ENCODE measurements at regions not wholly inside any gene's neighbourhood (a gene's known extent, or its start where the extent isn't known, plus 50 kb on each side); places are given as distances from the start of the nearest gene placed in this dataset.

DNA sequence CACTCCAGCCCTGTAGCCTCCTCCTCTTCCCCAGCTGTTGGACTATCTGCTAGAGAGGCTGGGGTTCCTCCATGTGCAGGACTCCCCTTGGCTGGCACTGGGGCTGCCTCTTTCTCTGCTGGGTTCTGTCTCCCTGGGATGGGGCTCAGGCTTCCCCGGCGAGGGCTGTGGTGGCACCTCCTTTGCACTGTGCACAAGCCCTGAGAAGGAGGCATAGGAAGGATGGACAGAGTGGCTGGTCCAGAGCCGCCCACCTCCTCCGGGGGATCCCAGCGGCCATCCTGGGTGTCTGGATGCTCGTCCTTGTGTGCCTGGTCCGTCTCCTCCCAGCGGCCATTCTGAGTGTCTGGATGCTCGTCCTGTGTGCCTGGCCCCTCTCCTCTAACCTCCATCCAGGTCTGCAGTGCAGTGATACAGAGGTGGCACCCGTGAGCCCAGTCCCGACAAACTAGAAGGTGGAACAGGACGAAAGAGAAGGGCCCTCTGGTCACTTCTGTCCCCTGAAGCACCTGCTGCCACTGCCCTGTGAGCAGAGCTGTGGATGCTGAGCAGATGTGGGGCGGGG, 633.7 kb downstream of the BRD1 start:
- H4K91ac ChIP-seq (ENCODE audit: low read depth, low read length, poor library complexity), result no peak overlapping the region
- H3K36me3 ChIP-seq (replicated peaks in 1 of 2; ENCODE audit: control insufficient read depth in 2 of 2, insufficient read depth in 2 of 2, low read length in 2 of 2), result no peaks in the 10 kb centered on the region
- peak overlapping the region in 1 of 2 donors; percentile 11 for H3K4me3 ChIP-seq (ENCODE audit: low read length in 2 of 2)
- H3K27ac ChIP-seq (replicated peaks; ENCODE audit: low read length), result no peak overlapping the region
- peak overlapping the region; percentile 34 for H2BK12ac ChIP-seq (ENCODE audit: low read length)
- H3K4ac ChIP-seq (ENCODE audit: low read length), result no peak overlapping the region
- no peak for DNase-seq (ENCODE audit: low spot score)
- peak overlapping the region; percentile 42 for H2AK5ac ChIP-seq (ENCODE audit: low read depth, low read length)
- H3K14ac ChIP-seq (ENCODE audit: low read length), result no peak overlapping the region
- no peak overlapping the region for H2BK15ac ChIP-seq (ENCODE audit: low read length)
- peaks cover 0 to 5% of the 10 kb centered on the region in 2 donors for H3K4me1 ChIP-seq (ENCODE audit: control insufficient read depth in 2 of 2, insufficient read depth in 1 of 2, low read depth in 1 of 2, low read length in 2 of 2)
- no peak overlapping the region for H2AFZ ChIP-seq (ENCODE audit: low read length)
- H3K4me2 ChIP-seq (ENCODE audit: insufficient read depth, low read length, poor library complexity, severe bottlenecking), result no peak overlapping the region
- H2BK5ac ChIP-seq (ENCODE audit: low read length), result peak overlapping the region; percentile 0
- H3K79me1 ChIP-seq (ENCODE audit: low read depth, low read length), result peaks cover 4% of the 10 kb centered on the region
- H3K9me3 ChIP-seq (replicated peaks in 1 of 2; ENCODE audit: control insufficient read depth in 2 of 2, insufficient read depth in 1 of 2, low read depth in 1 of 2, low read length in 2 of 2), result no peaks in the 10 kb centered on the region
- no CpG with 5 or more reads among the region's 13 CpGs for WGBS, 2 donors (ENCODE audit: extremely low coverage in 2 of 2, insufficient read length in 2 of 2, insufficient replicate concordance in 1 of 2)
- H2BK120ac ChIP-seq (ENCODE audit: low read depth, low read length), result no peak overlapping the region
- no peak overlapping the region for H4K8ac ChIP-seq (ENCODE audit: low read depth, low read length)
- no peak overlapping the region for H3K23ac ChIP-seq (ENCODE audit: low read depth, low read length, poor library complexity)
- H3K18ac ChIP-seq (ENCODE audit: low read length), result peak overlapping the region; percentile 77
- H3K9ac ChIP-seq (ENCODE audit: low read depth, low read length, poor library complexity), result no peak overlapping the region
- peaks cover 0 to 19% (median 0%) of the 10 kb centered on the region in 3 experiments for H3K27me3 ChIP-seq (ENCODE audit: control insufficient read depth in 3 of 3, insufficient read depth in 3 of 3, low read depth in 1 of 3, low read length in 3 of 3)

DNA sequence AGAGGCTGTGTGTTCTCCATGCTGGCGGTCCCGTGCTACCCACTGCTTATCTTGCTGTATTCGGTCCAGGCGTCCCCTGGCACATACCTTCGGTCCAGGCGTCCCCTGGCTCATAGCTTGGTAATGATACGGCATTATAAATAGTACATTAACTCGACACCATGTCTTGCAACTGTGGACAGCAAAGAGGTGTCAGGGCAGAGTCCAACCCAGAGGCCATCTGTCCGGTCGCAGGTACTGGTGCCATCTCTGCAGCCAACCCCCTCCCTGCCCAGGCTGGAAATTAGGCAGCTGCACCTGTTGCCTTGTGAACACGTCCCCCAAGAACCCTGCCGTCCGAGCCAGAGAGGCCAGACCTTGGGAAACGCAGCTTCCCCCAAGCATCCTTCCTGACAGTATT, 634.3 kb downstream of the BRD1 start:
- Histone ChIP-seq H2BK15ac (ENCODE audit: low read length) (no peak overlapping the region), H2BK5ac (ENCODE audit: low read length) (no peak overlapping the region), H3K4me2 (ENCODE audit: insufficient read depth, low read length, poor library complexity, severe bottlenecking) (no peak overlapping the region), H3K9ac (ENCODE audit: low read depth, low read length, poor library complexity) (no peak overlapping the region), H4K91ac (ENCODE audit: low read depth, low read length, poor library complexity) (no peak overlapping the region), H3K14ac (ENCODE audit: low read length) (peak overlapping the region; percentile 11), H3K9me3 (replicated peaks in 1 of 2; ENCODE audit: control insufficient read depth in 2 of 2, insufficient read depth in 1 of 2, low read depth in 1 of 2, low read length in 2 of 2) (no peaks in the 10 kb centered on the region), H3K4me3 (ENCODE audit: low read length in 2 of 2) (no peak overlapping the region), H2AK5ac (ENCODE audit: low read depth, low read length) (no peak overlapping the region), H3K36me3 (replicated peaks in 1 of 2; ENCODE audit: control insufficient read depth in 2 of 2, insufficient read depth in 2 of 2, low read length in 2 of 2) (no peaks in the 10 kb centered on the region), H3K18ac (ENCODE audit: low read length) (no peak overlapping the region), H2AFZ (ENCODE audit: low read length) (no peak overlapping the region), H2BK120ac (ENCODE audit: low read depth, low read length) (no peak overlapping the region), H3K27me3 (ENCODE audit: control insufficient read depth in 3 of 3, insufficient read depth in 3 of 3, low read depth in 1 of 3, low read length in 3 of 3) (peaks cover 0 to 15% (median 0%) of the 10 kb centered on the region in 3 experiments), H3K4ac (ENCODE audit: low read length) (no peak overlapping the region), H4K8ac (ENCODE audit: low read depth, low read length) (no peak overlapping the region), H3K79me1 (ENCODE audit: low read depth, low read length) (peaks cover 4% of the 10 kb centered on the region), H2BK12ac (ENCODE audit: low read length) (no peak overlapping the region), H3K27ac (replicated peaks; ENCODE audit: low read length) (no peak overlapping the region), H3K4me1 (ENCODE audit: control insufficient read depth in 2 of 2, insufficient read depth in 1 of 2, low read depth in 1 of 2, low read length in 2 of 2) (peaks cover 0 to 5% of the 10 kb centered on the region in 2 donors), H3K23ac (ENCODE audit: low read depth, low read length, poor library complexity) (no peak overlapping the region)
- no CpG with 5 or more reads among the region's 14 CpGs for WGBS, 2 donors (ENCODE audit: extremely low coverage in 2 of 2, insufficient read length in 2 of 2, insufficient replicate concordance in 1 of 2)
- DNase-seq (ENCODE audit: low spot score), result no peak

DNA sequence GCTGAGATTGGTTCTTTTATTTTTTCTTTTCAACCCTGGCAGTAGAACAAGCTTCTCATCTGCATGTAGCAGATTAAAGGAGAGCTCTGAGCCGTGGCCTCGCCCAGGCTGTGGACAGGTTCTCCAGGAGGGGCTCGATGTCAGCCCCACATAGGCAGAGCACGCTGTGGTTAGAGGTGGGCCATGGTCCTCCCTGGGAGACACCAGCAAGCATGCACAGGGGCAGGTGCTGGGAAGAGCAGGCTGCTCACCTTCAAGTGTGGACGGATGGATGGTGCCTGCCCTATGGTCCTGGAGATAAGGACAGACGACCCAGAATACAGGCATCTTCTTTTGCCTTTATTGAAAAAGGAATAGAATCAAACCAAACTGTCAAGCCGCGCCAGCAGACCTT, 634.8 kb downstream of the BRD1 start:
- Histone ChIP-seq H3K4ac (ENCODE audit: low read length) (no peak overlapping the region), H4K91ac (ENCODE audit: low read depth, low read length, poor library complexity) (no peak overlapping the region), H2BK15ac (ENCODE audit: low read length) (no peak overlapping the region), H3K18ac (ENCODE audit: low read length) (no peak overlapping the region), H3K79me1 (ENCODE audit: low read depth, low read length) (peaks cover 4% of the 10 kb centered on the region), H3K9me3 (replicated peaks in 1 of 2; ENCODE audit: control insufficient read depth in 2 of 2, insufficient read depth in 1 of 2, low read depth in 1 of 2, low read length in 2 of 2) (no peaks in the 10 kb centered on the region), H3K23ac (ENCODE audit: low read depth, low read length, poor library complexity) (no peak overlapping the region), H2BK120ac (ENCODE audit: low read depth, low read length) (no peak overlapping the region), H2BK5ac (ENCODE audit: low read length) (no peak overlapping the region), H2AK5ac (ENCODE audit: low read depth, low read length) (no peak overlapping the region), H3K27ac (replicated peaks; ENCODE audit: low read length) (no peak overlapping the region), H3K4me2 (ENCODE audit: insufficient read depth, low read length, poor library complexity, severe bottlenecking) (no peak overlapping the region), H3K14ac (ENCODE audit: low read length) (no peak overlapping the region), H3K36me3 (replicated peaks in 1 of 2; ENCODE audit: control insufficient read depth in 2 of 2, insufficient read depth in 2 of 2, low read length in 2 of 2) (no peaks in the 10 kb centered on the region), H3K4me1 (ENCODE audit: control insufficient read depth in 2 of 2, insufficient read depth in 1 of 2, low read depth in 1 of 2, low read length in 2 of 2) (peaks cover 0 to 4% of the 10 kb centered on the region in 2 donors), H4K8ac (ENCODE audit: low read depth, low read length) (no peak overlapping the region), H2BK12ac (ENCODE audit: low read length) (no peak overlapping the region), H3K4me3 (ENCODE audit: low read length in 2 of 2) (no peak overlapping the region), H2AFZ (ENCODE audit: low read length) (no peak overlapping the region), H3K27me3 (ENCODE audit: control insufficient read depth in 3 of 3, insufficient read depth in 3 of 3, low read depth in 1 of 3, low read length in 3 of 3) (peaks cover 0 to 10% (median 0%) of the 10 kb centered on the region in 3 experiments), H3K9ac (ENCODE audit: low read depth, low read length, poor library complexity) (no peak overlapping the region)
- no CpG with 5 or more reads among the region's 8 CpGs for WGBS, 2 donors (ENCODE audit: extremely low coverage in 2 of 2, insufficient read length in 2 of 2, insufficient replicate concordance in 1 of 2)
- no peak for DNase-seq (ENCODE audit: low spot score)

DNA sequence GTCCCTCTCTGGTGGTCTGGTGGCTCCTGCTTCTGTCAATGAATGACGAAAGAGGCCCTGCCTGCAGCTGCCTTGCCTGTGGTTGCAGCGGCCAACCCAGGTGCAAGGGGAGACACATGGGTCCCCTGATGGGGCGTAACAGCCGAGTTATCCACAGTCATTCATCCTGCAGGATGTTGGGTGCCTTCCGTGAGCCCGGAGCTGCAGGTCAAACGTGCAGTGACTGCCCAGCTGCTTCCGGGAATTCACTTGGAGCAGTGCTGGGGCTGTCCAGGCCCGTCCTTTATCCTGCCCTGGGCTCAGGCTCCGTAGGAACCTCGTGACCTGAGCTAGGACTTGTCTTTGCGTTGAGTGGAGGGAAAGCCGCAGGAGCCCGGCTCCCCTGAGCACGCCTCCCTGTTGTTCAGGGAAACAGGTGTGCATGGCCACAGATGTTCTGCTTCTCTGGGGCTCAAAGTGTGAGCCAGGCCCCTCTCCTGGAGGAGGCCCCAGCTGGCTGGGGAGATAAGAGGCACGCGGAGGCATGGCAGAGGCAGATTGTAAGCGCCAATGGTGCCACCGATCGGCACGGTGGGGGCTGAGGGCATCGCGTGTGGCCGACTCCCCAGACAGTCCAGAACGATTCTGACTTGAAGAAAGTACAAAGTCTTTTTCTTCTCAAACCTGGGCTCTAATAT, 635.4 kb downstream of the BRD1 start:
- H3K4me2 ChIP-seq (ENCODE audit: insufficient read depth, low read length, poor library complexity, severe bottlenecking), result no peak overlapping the region
- H3K9me3 ChIP-seq (replicated peaks in 1 of 2; ENCODE audit: control insufficient read depth in 2 of 2, insufficient read depth in 1 of 2, low read depth in 1 of 2, low read length in 2 of 2), result no peaks in the 10 kb centered on the region
- H3K18ac ChIP-seq (ENCODE audit: low read length), result peak overlapping the region; percentile 51
- H2BK5ac ChIP-seq (ENCODE audit: low read length), result peak overlapping the region; percentile 54
- H4K8ac ChIP-seq (ENCODE audit: low read depth, low read length), result no peak overlapping the region
- H3K14ac ChIP-seq (ENCODE audit: low read length), result no peak overlapping the region
- peaks cover 4% of the 10 kb centered on the region for H3K79me1 ChIP-seq (ENCODE audit: low read depth, low read length)
- no peak overlapping the region for H4K91ac ChIP-seq (ENCODE audit: low read depth, low read length, poor library complexity)
- H3K23ac ChIP-seq (ENCODE audit: low read depth, low read length, poor library complexity), result no peak overlapping the region
- no peak overlapping the region for H2BK15ac ChIP-seq (ENCODE audit: low read length)
- H3K4me3 ChIP-seq (ENCODE audit: low read length in 2 of 2), result peak overlapping the region in 1 of 2 donors; percentile 47
- H2AFZ ChIP-seq (ENCODE audit: low read length), result no peak overlapping the region
- H3K36me3 ChIP-seq (replicated peaks in 1 of 2; ENCODE audit: control insufficient read depth in 2 of 2, insufficient read depth in 2 of 2, low read length in 2 of 2), result no peaks in the 10 kb centered on the region
- no CpG with 5 or more reads among the region's 25 CpGs for WGBS, 2 donors (ENCODE audit: extremely low coverage in 2 of 2, insufficient read length in 2 of 2, insufficient replicate concordance in 1 of 2)
- H3K9ac ChIP-seq (ENCODE audit: low read depth, low read length, poor library complexity), result no peak overlapping the region
- H3K4ac ChIP-seq (ENCODE audit: low read length), result no peak overlapping the region
- no peak for DNase-seq (ENCODE audit: low spot score)
- H2BK12ac ChIP-seq (ENCODE audit: low read length), result no peak overlapping the region
- H2AK5ac ChIP-seq (ENCODE audit: low read depth, low read length), result no peak overlapping the region
- peaks cover 0 to 4% of the 10 kb centered on the region in 2 donors for H3K4me1 ChIP-seq (ENCODE audit: control insufficient read depth in 2 of 2, insufficient read depth in 1 of 2, low read depth in 1 of 2, low read length in 2 of 2)
- H3K27me3 ChIP-seq (ENCODE audit: control insufficient read depth in 3 of 3, insufficient read depth in 3 of 3, low read depth in 1 of 3, low read length in 3 of 3), result peaks cover 0 to 5% (median 0%) of the 10 kb centered on the region in 3 experiments
- H3K27ac ChIP-seq (replicated peaks; ENCODE audit: low read length), result no peak overlapping the region
- no peak overlapping the region for H2BK120ac ChIP-seq (ENCODE audit: low read depth, low read length)
